ENCODE measurements at regions not wholly inside any gene's neighbourhood (a gene's known extent, or its start where the extent isn't known, plus 50 kb on each side); places are given as distances from the start of the nearest gene placed in this dataset.

DNA sequence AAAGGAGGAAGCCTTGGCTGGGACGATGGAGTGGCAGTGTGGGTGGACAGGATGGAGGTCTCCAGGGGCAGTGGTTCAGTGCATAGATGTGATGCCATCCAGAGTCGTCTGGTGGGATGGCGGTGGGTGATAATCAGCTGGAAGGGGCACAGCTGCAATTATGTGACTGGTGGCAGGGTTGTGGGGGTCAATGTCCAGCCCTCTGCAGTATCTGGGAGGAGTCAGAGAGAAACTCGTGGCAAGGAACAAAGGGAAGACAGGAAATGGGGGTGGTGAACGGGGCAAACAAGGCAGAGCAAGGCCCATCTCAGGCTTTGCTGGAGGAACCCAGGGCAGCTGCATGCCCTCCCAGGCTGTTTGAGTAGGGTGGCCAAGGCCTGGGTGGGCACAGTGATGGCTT is 118.3 kb upstream of the USP24 start:
- DNase-seq, result no peak

GRCh38 chr1:55331351-55331750 is 116.2 kb upstream of the USP24 start:
- DNase-seq, result no peak

GRCh38 chr1:55329808-55330432 is 114.8 kb upstream of the USP24 start:
- DNase-seq, result no peak

GRCh38 chr1:55329091-55329490 is 113.9 kb upstream of the USP24 start:
- DNase-seq, result no peak

GRCh38 chr1:55326496-55327243 is 111.5 kb upstream of the USP24 start:
- peak; percentile 41 for DNase-seq

DNA sequence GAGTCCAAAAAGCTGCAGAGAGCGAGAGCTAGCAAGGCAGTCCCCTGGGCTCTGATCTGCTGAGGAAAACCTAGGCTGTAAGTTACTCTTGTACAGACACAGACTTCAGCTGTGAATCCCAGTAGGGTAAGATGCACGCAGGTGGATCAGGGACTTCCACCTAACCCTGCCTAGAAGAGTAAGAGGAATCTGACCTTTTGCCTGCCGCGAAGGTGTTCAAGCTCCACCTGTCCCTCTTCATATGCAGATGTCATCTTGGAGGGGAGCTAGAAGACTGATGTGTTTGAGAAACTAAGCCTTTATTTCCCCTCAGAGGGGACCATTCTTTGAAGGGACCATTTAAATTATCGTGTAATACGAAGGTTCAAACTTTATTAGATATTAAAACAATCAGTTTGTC is 108.6 kb upstream of the USP24 start:
- DNase-seq, result no peak

- no peak for DNase-seq
These were observed 107.7 kb upstream of the USP24 start for GRCh38 chr1:55322842-55323241.

DNA sequence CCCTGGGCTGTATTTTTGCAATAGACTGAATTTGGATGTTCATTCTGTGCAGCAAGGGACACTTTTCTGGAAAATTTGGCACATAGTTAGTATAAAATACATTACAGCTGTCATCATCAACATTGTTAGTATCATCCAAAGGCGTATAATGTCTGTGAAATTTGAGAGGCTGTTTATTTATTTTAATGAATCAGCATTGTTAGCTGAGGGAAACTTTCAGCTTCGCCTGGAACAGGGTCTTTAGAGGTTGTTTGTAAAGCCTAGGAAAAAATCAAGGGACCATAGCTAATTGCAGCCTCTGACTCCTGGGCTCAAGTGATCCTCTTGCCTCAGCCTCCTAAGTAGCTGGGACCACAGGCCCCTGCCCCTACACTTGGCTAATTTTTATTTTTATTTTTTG is 106.8 kb upstream of the USP24 start:
- DNase-seq, result no peak

- no peak for DNase-seq
These were observed 105.7 kb upstream of the USP24 start for GRCh38 chr1:55320891-55321290.

GRCh38 chr1:55318116-55318817 is 103.1 kb upstream of the USP24 start:
- DNase-seq, result no peak

DNA sequence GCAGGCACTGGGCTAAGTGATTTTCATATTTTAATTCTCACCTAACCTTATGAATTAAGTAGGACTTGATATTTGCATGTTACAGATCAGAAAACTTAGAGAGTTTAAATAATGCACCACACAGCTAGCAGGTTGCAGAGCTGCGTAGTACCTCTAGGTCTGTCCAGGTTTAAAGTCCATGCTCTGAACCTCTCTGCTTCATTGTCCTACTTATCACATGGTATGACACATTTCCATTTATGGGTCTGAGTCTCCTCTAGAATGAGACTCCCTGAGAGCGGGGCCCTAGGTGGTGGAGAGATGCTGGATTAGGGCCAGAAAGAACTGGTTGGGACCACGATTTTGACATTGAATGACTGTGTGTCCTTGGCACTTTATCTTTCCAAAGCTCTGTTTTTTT is 102.5 kb upstream of the USP24 start:
- DNase-seq, result no peak

- no peak for DNase-seq
These were observed 101.9 kb upstream of the USP24 start for GRCh38 chr1:55316947-55317662.

DNA sequence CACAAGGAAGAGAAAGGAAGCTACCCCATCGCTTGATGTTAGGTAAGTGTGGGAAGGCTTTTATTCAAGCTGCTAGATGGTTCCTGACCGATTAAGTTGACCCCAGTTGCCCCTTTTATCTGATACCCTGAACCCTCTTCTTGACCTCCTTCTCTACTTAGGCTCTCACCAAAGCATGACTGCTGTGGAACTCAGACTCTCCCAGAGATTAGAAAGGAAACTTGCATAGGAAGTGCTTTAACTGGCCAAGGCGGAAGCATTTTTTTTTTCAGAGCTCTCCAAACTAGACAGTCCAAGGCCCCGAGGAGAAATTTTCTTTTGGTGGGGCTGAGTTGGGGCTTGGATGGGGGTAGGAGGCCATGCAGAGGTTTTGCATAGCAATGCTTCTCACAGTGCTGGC is 101.3 kb upstream of the USP24 start:
- no peak for DNase-seq

GRCh38 chr1:55315552-55315951 is 100.4 kb upstream of the USP24 start:
- DNase-seq, result no peak

GRCh38 chr1:55314740-55315139 is 99.6 kb upstream of the USP24 start:
- no peak for DNase-seq

- DNase-seq, result no peak
These were observed 98.7 kb upstream of the USP24 start for GRCh38 chr1:55313903-55314302.

- DNase-seq, result peak; percentile 82
These were observed 96.8 kb upstream of the USP24 start for GRCh38 chr1:55311979-55312378.

- DNase-seq, result no peak
These were observed 96.0 kb upstream of the USP24 start for GRCh38 chr1:55311057-55311641.

DNA sequence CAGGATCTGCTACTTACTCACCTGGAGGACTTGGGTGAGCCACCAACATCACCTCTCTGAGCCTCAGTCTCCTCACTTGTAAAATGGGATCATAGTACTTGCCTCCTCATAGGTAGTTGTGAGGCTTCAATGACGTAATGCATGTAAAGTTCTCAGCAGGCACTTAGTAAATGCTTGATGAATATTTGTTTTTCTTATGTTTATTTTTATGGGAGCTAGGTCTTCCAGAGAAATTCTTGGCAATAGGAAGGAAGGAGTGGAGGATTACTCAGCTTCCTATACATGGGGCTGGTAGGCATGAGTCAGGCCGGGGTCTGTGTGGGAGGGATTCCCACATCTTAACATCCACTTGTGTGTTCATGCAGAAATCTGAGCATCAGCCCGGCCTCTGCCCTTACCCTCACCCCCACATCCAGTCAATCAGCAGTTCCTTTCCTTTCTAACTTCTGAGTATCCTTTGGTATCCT is 95.4 kb upstream of the USP24 start:
- DNase-seq, result peak; percentile 84

GRCh38 chr1:55309786-55310504 is 94.8 kb upstream of the USP24 start:
- DNase-seq, result no peak

- DNase-seq, result no peak
These were observed 93.9 kb upstream of the USP24 start for GRCh38 chr1:55309053-55309452.

DNA sequence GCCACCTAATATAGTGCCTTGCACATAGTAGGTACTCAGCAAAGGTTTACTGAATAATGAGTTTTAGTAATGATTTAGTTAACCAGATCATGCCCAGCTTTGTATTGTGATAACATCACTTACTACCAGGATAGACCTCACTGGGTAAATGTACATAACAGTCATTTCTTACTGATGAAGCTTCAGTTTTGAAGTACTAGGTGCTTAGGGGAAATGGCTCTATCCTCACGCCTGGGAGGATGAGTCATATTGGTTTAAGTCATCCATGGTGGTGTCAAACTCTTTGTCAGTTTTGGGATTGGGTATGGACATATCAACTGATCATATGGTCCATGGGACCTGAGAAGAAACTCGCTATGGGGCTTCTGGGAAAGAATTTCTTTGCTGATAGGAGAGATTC is 90.6 kb upstream of the USP24 start:
- DNase-seq, result no peak
